GM21360 (cell line): ENCODE measurements at regions not wholly inside any gene's neighbourhood (a gene's known extent, or its start where the extent isn't known, plus 50 kb on each side); places are given as distances from the start of the nearest gene placed in this dataset.
"Not testable (repeated sequence)": the region's sequence is repeated elsewhere in the genome, so short reads cannot be mapped to it uniquely, and the experiment has no call there.

ENCODE experiments used
- ATAC-seq: cut with Tn5 transposase; IDR thresholded peaks from one replicate; pipeline ENCODE4 v1.9.1; 2021; ENCODE audit warnings: mild to moderate bottlenecking, moderate library complexity; ENCODE audit not compliant: unreplicated experiment

- ATAC-seq, result no peak
These were observed 129.3 kb upstream of the LMNTD1 start for GRCh38 chr12:25682421-25682820.

GRCh38 chr12:25684070-25684469 is 131.0 kb upstream of the LMNTD1 start:
- no peak for ATAC-seq

- ATAC-seq, result no peak
These were observed 133.3 kb upstream of the LMNTD1 start for GRCh38 chr12:25686351-25686750.

- no peak for ATAC-seq
These were observed 134.1 kb upstream of the LMNTD1 start for GRCh38 chr12:25687226-25687625.

- ATAC-seq, result not testable (repeated sequence)
These were observed 135.8 kb upstream of the LMNTD1 start for GRCh38 chr12:25688851-25689250.

GRCh38 chr12:25689996-25690501 is 137.0 kb upstream of the LMNTD1 start:
- ATAC-seq, result no peak

GRCh38 chr12:25690996-25691864 is 138.1 kb upstream of the LMNTD1 start:
- ATAC-seq, result no peak

GRCh38 chr12:25691865-25692114 is 138.7 kb upstream of the LMNTD1 start:
- ATAC-seq, result no peak

GRCh38 chr12:25692115-25693035 is 139.3 kb upstream of the LMNTD1 start:
- ATAC-seq, result no peak

GRCh38 chr12:25694072-25694471 is 141.0 kb upstream of the LMNTD1 start:
- ATAC-seq, result no peak

GRCh38 chr12:25695574-25695973 is 142.5 kb upstream of the LMNTD1 start:
- no peak for ATAC-seq

GRCh38 chr12:25698772-25699171 is 145.7 kb upstream of the LMNTD1 start:
- ATAC-seq, result no peak

GRCh38 chr12:25699454-25699853 is 146.4 kb upstream of the LMNTD1 start:
- ATAC-seq, result no peak

GRCh38 chr12:25701290-25701689 is 148.2 kb upstream of the LMNTD1 start:
- no peak for ATAC-seq

GRCh38 chr12:25702553-25702952 is 149.5 kb upstream of the LMNTD1 start:
- ATAC-seq, result no peak

GRCh38 chr12:25705261-25705660 is 152.2 kb upstream of the LMNTD1 start:
- no peak for ATAC-seq

- not testable (repeated sequence) for ATAC-seq
These were observed 153.6 kb upstream of the LMNTD1 start for GRCh38 chr12:25706646-25707045.

- no peak for ATAC-seq
These were observed 154.0 kb upstream of the LMNTD1 start for GRCh38 chr12:25707056-25707455.

GRCh38 chr12:25708661-25709060 is 155.6 kb upstream of the LMNTD1 start:
- ATAC-seq, result no peak

- ATAC-seq, result no peak
These were observed 157.0 kb upstream of the LMNTD1 start for GRCh38 chr12:25710128-25710527.

- ATAC-seq, result not testable (repeated sequence)
These were observed 158.0 kb upstream of the LMNTD1 start for GRCh38 chr12:25710938-25711605.
